Muscle of arm (tissue), 1 donor: ENCODE measurements at regions not wholly inside any gene's neighbourhood (a gene's known extent, or its start where the extent isn't known, plus 50 kb on each side); places are given as distances from the start of the nearest gene placed in this dataset.
A peak's percentile ranks its signal among the peaks of the same experiment; 100 is the strongest.

Experiments used
- DNase-seq: peaks from one replicate; pipeline ENCODE4 v3.0.0-alpha.2; 2013

- DNase-seq: no peak
Observed at GRCh38 chr4:24719615-24720014, 75.8 kb upstream of the SOD3 start.

GRCh38 chr4:24720436-24720835 is 74.9 kb upstream of the SOD3 start:
- no peak for DNase-seq

- DNase-seq: no peak
Observed at GRCh38 chr4:24720979-24721378, 74.4 kb upstream of the SOD3 start.

- DNase-seq: no peak
Observed at GRCh38 chr4:24722026-24722568, 73.3 kb upstream of the SOD3 start.

- no peak for DNase-seq
Observed at GRCh38 chr4:24727390-24728224, 67.8 kb upstream of the SOD3 start.

- DNase-seq: no peak
Observed at GRCh38 chr4:24729119-24729730, 66.1 kb upstream of the SOD3 start.

GRCh38 chr4:24730256-24731001 is 64.9 kb upstream of the SOD3 start:
- DNase-seq: peak; percentile 60

- no peak for DNase-seq
Observed at GRCh38 chr4:24731448-24731847, 63.9 kb upstream of the SOD3 start.

- DNase-seq: no peak
Observed at GRCh38 chr4:24734511-24734910, 60.9 kb upstream of the SOD3 start.

GRCh38 chr4:24736066-24736465 is 59.3 kb upstream of the SOD3 start:
- DNase-seq: no peak

- DNase-seq: no peak
Observed at GRCh38 chr4:24741910-24742309, 53.5 kb upstream of the SOD3 start.

- no peak for DNase-seq
Observed at GRCh38 chr4:24742335-24742734, 53.0 kb upstream of the SOD3 start.

GRCh38 chr4:24742773-24743172 is 52.6 kb upstream of the SOD3 start:
- DNase-seq: no peak

- DNase-seq: no peak
Observed at GRCh38 chr4:24743206-24743605, 52.2 kb upstream of the SOD3 start.

- DNase-seq: no peak
Observed at GRCh38 chr4:24743927-24744326, 51.4 kb upstream of the SOD3 start.

- DNase-seq: no peak
Observed at GRCh38 chr4:24745172-24745895, 50.0 kb upstream of the SOD3 start.
